Kidney (tissue), 13 donors: ENCODE measurements at regions not wholly inside any gene's neighbourhood (a gene's known extent, or its start where the extent isn't known, plus 50 kb on each side); places are given as distances from the start of the nearest gene placed in this dataset.

Experiments
- DNase-seq, 5 donors: peaks; one replicate each; pipeline ENCODE4 v3.0.0-alpha.2; 2013 to 2020
- FAIRE-seq: peaks from 2 replicates; lab custom pipeline; 2012; peaks lifted over from hg19 to GRCh38; lab: Jason Lieb, UNC
- H3K27ac ChIP-seq, 2 donors: one replicate each; pipeline ENCODE4 v1.7.0; 2013; ENCODE audit warnings: low read depth in 2 of 2, low read length in 2 of 2, inconsistent platforms in 1 of 2
- H3K27me3 ChIP-seq: one replicate; pipeline ENCODE4 v1.7.1; 2013; ENCODE audit warnings: low read length, inconsistent platforms; ENCODE audit not compliant: control insufficient read depth, insufficient read depth
- H3K36me3 ChIP-seq, 3 donors: one replicate each; pipeline versions ENCODE4 v1.7.0 to v1.7.1; 2013; ENCODE audit warnings: low read length in 3 of 3, control low read depth in 1 of 3, inconsistent platforms in 1 of 3; ENCODE audit not compliant: insufficient read depth in 3 of 3, control insufficient read depth in 2 of 3
- H3K4me1 ChIP-seq, 3 donors: one replicate each; pipeline versions ENCODE4 v1.7.0 to v1.7.1; 2013; ENCODE audit warnings: low read length in 3 of 3, inconsistent platforms in 1 of 3, low read depth in 1 of 3; ENCODE audit not compliant: control insufficient read depth in 2 of 3, insufficient read depth in 2 of 3
- H3K4me3 ChIP-seq, 3 donors: one replicate each; pipeline versions ENCODE4 v1.7.0 to v1.8.1; 2013; ENCODE audit warnings: low read length in 3 of 3, control low read depth in 1 of 3, inconsistent platforms in 1 of 3
- H3K9ac ChIP-seq, 3 donors: one replicate each; pipeline versions ENCODE4 v1.7.0 to v1.7.1; 2013; ENCODE audit warnings: low read length in 3 of 3, control low read depth in 1 of 3, inconsistent platforms in 1 of 3
- H3K9me3 ChIP-seq, 3 donors: one replicate each; pipeline versions ENCODE4 v1.7.0 to v1.7.1; 2013; ENCODE audit warnings: low read length in 3 of 3, control low read depth in 1 of 3, inconsistent platforms in 1 of 3; ENCODE audit not compliant: control insufficient read depth in 2 of 3, insufficient read depth in 1 of 3
- CTCF ChIP-seq: IDR thresholded peaks from 3 replicates; pipeline ENCODE4 v1.5.1; 2012; ENCODE audit warnings: mild to moderate bottlenecking, moderate library complexity, borderline replicate concordance; ENCODE audit not compliant: insufficient read depth; ENCODE audit errors: extremely low read depth
- intact Hi-C: fragments of 100-400 bp; cut with DNase I; formaldehyde crosslinking; loops from one replicate; pipeline ENCODE4 v1.11.1; 2022
- donor health status: control.
- donor health status: control.
- donor health status: control.
- donor health status: control.
- donor health status: control.
- donor health status: DM: yes; HTN: yes; CAD: no.
- donor health status: Normal renal cell carcinoma (clear cell type).

GRCh38 chr9:29751226-29751625 is 2177.9 kb upstream of the C9orf72 start:
- no peak for TF ChIP-seq CTCF
- no peaks in the 10 kb centered on the region for H3K27me3 ChIP-seq
- no peak overlapping the region for H3K9ac ChIP-seq
- H3K27ac ChIP-seq: no peak overlapping the region
- no peaks in the 10 kb centered on the region for H3K36me3 ChIP-seq
- no peak overlapping the region for H3K4me3 ChIP-seq
- no peaks in the 10 kb centered on the region for H3K4me1 ChIP-seq
- FAIRE-seq (no peak), DNase-seq (no peak)
- intact Hi-C loops: no loop called here
- H3K9me3 ChIP-seq: no peaks in the 10 kb centered on the region

DNA sequence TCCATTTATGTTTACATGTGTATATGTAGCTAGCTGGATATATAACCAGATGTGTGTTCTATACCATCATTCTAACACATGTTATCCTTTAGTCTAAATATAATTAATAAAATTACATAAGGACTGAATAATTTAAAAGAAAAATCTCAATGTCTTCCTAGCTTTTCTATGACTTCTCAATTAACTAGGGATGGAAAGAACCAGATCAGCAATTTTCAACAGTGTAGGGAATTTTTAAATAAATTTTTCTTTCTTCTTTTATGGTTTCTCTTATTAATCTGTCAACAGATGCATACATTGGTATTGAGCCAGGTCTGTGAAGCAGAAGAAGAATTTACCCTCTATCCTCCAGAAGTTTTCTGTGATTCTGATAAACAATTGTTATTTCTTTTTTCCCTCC is 2180.4 kb upstream of the C9orf72 start:
- H3K27ac ChIP-seq: no peak overlapping the region
- DNase-seq (no peak), FAIRE-seq (no peak)
- no peak overlapping the region for H3K4me3 ChIP-seq
- no peaks in the 10 kb centered on the region for H3K9me3 ChIP-seq
- no peaks in the 10 kb centered on the region for H3K27me3 ChIP-seq
- intact Hi-C loops: no loop called here
- no peak overlapping the region for H3K9ac ChIP-seq
- no peaks in the 10 kb centered on the region for H3K4me1 ChIP-seq
- no peak for TF ChIP-seq CTCF
- H3K36me3 ChIP-seq: no peaks in the 10 kb centered on the region

DNA sequence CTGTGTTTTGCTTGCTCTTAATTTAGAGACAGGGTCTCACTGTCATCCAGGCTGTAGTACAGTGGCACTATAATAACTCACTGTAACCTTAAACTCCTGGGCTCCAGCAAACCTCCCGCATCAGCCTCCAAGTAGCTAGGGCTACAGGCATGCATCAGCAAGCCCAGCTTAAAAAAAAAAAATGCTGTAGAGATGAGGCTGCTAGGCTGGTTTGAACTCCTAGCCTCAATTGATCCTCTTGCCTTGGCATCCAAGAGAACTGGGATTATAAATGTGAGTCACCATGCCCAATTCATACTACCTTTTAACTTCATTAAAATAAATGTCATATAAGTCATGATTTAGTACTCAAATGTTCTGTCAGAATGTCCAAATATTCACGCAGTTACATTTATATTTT is 2195.7 kb upstream of the C9orf72 start:
- no peak for DNase-seq
- Histone ChIP-seq H3K27me3 (no peaks in the 10 kb centered on the region), H3K27ac (no peak overlapping the region), H3K4me3 (no peak overlapping the region), H3K36me3 (no peaks in the 10 kb centered on the region), H3K4me1 (no peaks in the 10 kb centered on the region), H3K9me3 (no peaks in the 10 kb centered on the region), H3K9ac (no peak overlapping the region)
- intact Hi-C loops: no loop called here
- FAIRE-seq: no peak
- TF ChIP-seq CTCF: no peak

DNA sequence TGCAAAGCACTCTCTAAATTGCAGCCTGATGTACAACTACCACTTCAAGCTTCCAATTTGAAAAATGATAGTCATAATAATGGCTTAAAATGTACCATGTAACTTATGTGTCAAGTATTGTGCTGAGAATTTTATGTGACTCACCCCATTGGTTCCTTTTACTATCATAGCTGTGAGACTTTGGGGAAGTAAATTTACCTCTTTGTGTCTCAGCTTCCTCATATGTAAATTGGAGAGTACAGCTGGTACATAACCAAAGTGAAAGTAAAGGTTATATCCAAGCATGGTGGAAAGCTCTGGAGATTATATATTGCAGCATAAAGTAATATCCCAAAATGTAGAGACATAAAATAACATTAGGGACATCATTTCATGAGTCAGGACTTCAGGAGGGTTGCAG is 2200.4 kb upstream of the C9orf72 start:
- H3K9me3 ChIP-seq: no peaks in the 10 kb centered on the region
- no peak overlapping the region for H3K9ac ChIP-seq
- H3K4me1 ChIP-seq: no peaks in the 10 kb centered on the region
- FAIRE-seq (no peak), DNase-seq (no peak)
- no peaks in the 10 kb centered on the region for H3K36me3 ChIP-seq
- TF ChIP-seq CTCF: no peak
- H3K4me3 ChIP-seq: no peak overlapping the region
- no peaks in the 10 kb centered on the region for H3K27me3 ChIP-seq
- intact Hi-C loops: no loop called here
- no peak overlapping the region for H3K27ac ChIP-seq
